Astrocyte of the spinal cord (primary cell): ENCODE measurements at regions not wholly inside any gene's neighbourhood (a gene's known extent, or its start where the extent isn't known, plus 50 kb on each side); places are given as distances from the start of the nearest gene placed in this dataset.
A peak's percentile ranks its signal among the peaks of the same experiment; 100 is the strongest.

ENCODE experiments used
- DNase-seq: peaks from one replicate; pipeline ENCODE4 v3.0.0; 2011; ENCODE audit warnings: low read depth, low spot score
- H3K4me3 ChIP-seq: 2 replicates; pipeline ENCODE4 v1.5.1; 2011; ENCODE audit warnings: low read depth, mild to moderate bottlenecking, low read length, moderate library complexity
- CTCF ChIP-seq: IDR thresholded peaks from 2 replicates; pipeline ENCODE4 v1.5.1; 2012; ENCODE audit warnings: low read depth, mild to moderate bottlenecking, low read length, inconsistent platforms
- in situ Hi-C: cut with HindIII; loops from 2 replicates; pipeline ENCODE4 v1.10.0; 2017; ENCODE audit warnings: low sequenced_read_pairs

- DNase-seq = no peak
- in situ Hi-C loops = no loop called here
- no peak for TF ChIP-seq CTCF
- H3K4me3 ChIP-seq = no peak overlapping the region
These were observed 685.5 kb upstream of the CITED2 start for GRCh38 chr6:140059947-140060346.

- in situ Hi-C loops = no loop called here
- DNase-seq = no peak
- TF ChIP-seq CTCF = no peak
- H3K4me3 ChIP-seq = no peak overlapping the region
These were observed 684.4 kb upstream of the CITED2 start for GRCh38 chr6:140058863-140059262.

- H3K4me3 ChIP-seq = no peak overlapping the region
- TF ChIP-seq CTCF = peak; percentile 32
- in situ Hi-C loops = no loop called here
- peak; percentile 29 for DNase-seq
These were observed 678.6 kb upstream of the CITED2 start for GRCh38 chr6:140052736-140053729.

GRCh38 chr6:140051521-140052512 is 677.4 kb upstream of the CITED2 start:
- no peak overlapping the region for H3K4me3 ChIP-seq
- in situ Hi-C loops = no loop called here
- peak; percentile 88 for DNase-seq
- no peak for TF ChIP-seq CTCF

- no peak for TF ChIP-seq CTCF
- H3K4me3 ChIP-seq = no peak overlapping the region
- in situ Hi-C loops = no loop called here
- peak; percentile 64 for DNase-seq
These were observed 675.9 kb upstream of the CITED2 start for GRCh38 chr6:140050101-140050995.
